ENCODE measurements at regions not wholly inside any gene's neighbourhood (a gene's known extent, or its start where the extent isn't known, plus 50 kb on each side); places are given as distances from the start of the nearest gene placed in this dataset.

- no peak for DNase-seq (ENCODE audit: low read depth)
Measured at GRCh38 chr2:190809139-190809764, 71.4 kb upstream of the GLS start.

- no peak for DNase-seq (ENCODE audit: low read depth)
Measured at GRCh38 chr2:190809876-190810525, 70.6 kb upstream of the GLS start.

GRCh38 chr2:190810981-190811587 lies 69.5 kb upstream of the GLS start:
- DNase-seq (ENCODE audit: low read depth) = no peak

GRCh38 chr2:190811811-190812210 lies 68.8 kb upstream of the GLS start:
- DNase-seq (ENCODE audit: low read depth) = no peak

- DNase-seq (ENCODE audit: low read depth) = peak; percentile 65
Measured at GRCh38 chr2:190812506-190813294, 67.9 kb upstream of the GLS start.

GRCh38 chr2:190815226-190815625 lies 65.4 kb upstream of the GLS start:
- DNase-seq (ENCODE audit: low read depth) = no peak

- DNase-seq (ENCODE audit: low read depth) = no peak
Measured at GRCh38 chr2:190817082-190817481, 63.5 kb upstream of the GLS start.

- DNase-seq (ENCODE audit: low read depth) = peak; percentile 69
Measured at GRCh38 chr2:190819840-190820301, 60.8 kb upstream of the GLS start.

GRCh38 chr2:190820416-190820815 lies 60.2 kb upstream of the GLS start:
- DNase-seq (ENCODE audit: low read depth) = no peak

GRCh38 chr2:190822043-190822442 lies 58.6 kb upstream of the GLS start:
- DNase-seq (ENCODE audit: low read depth) = no peak

GRCh38 chr2:190827720-190828119 lies 52.9 kb upstream of the GLS start:
- DNase-seq (ENCODE audit: low read depth) = no peak

- no peak for DNase-seq (ENCODE audit: low read depth)
Measured at GRCh38 chr2:190829642-190830041, 51.0 kb upstream of the GLS start.
